Stomach (tissue), 8 donors: ENCODE measurements at regions not wholly inside any gene's neighbourhood (a gene's known extent, or its start where the extent isn't known, plus 50 kb on each side); places are given as distances from the start of the nearest gene placed in this dataset.

ENCODE experiments used
- DNase-seq, 2 donors: peaks; one replicate each; pipeline versions ENCODE4 v3.0.0 to v3.0.0-alpha.2; 2013 to 2019
- H3K27ac ChIP-seq, 5 donors: fragments of 200-600 bp in 4 of 5; sonication (generic) in 4 of 5; one replicate each; pipeline ENCODE4 v1.5.1; 2013 to 2019; ENCODE audit warnings: mild to moderate bottlenecking in 1 of 5, moderate library complexity in 1 of 5
- H3K27me3 ChIP-seq, 3 donors: fragments of 200-600 bp; sonication (generic); one replicate each; pipeline ENCODE4 v1.5.1; 2017 to 2019; ENCODE audit warnings: mixed run types in 1 of 3
- H3K36me3 ChIP-seq, 4 donors: fragments of 200-600 bp; sonication (generic); 1 replicate in 3 of 4; 2 replicates in 1 of 4; pipeline ENCODE4 v1.5.1; 2016 to 2019
- H3K4me1 ChIP-seq, 4 donors: fragments of 200-600 bp; sonication (generic); one replicate each; pipeline ENCODE4 v1.5.1; 2016 to 2019
- H3K4me3 ChIP-seq, 4 donors: fragments of 200-600 bp; sonication (generic) in 3 of 4; one replicate each; pipeline ENCODE4 v1.5.1; 2016 to 2019; ENCODE audit warnings: mild to moderate bottlenecking in 1 of 4
- H3K9me3 ChIP-seq, 4 donors: fragments of 200-600 bp; sonication (generic); one replicate each; pipeline ENCODE4 v1.5.1; 2016 to 2019
- EP300 ChIP-seq: sonication (generic); formaldehyde crosslinking; IDR thresholded peaks from one replicate; pipeline ENCODE4 v1.6.1; 2017; ENCODE audit warnings: antibody characterized with exemption
- POLR2A ChIP-seq, 4 donors: fragments of 450-650 bp; IDR thresholded peaks; one replicate each; pipeline ENCODE4 v1.6.1; 2016; ENCODE audit warnings: antibody characterized with exemption in 4 of 4, control low read depth in 2 of 4, mild to moderate bottlenecking in 1 of 4, moderate library complexity in 1 of 4
- POLR2AphosphoS5 ChIP-seq, 3 donors: sonication (generic); formaldehyde crosslinking; IDR thresholded peaks; one replicate each; pipeline ENCODE4 v1.6.1; 2016; ENCODE audit warnings: antibody characterized with exemption in 3 of 3
- WGBS, 5 donors: extraction: QIAGEN DNeasy Blood & Tissue Kit in 3 of 5; methylation state at CpG; one replicate each; pipeline versions ENCODE4 v1.1.5 to v1.1.7; 2013 to 2018; 5-methylcytosine and 5-hydroxymethylcytosine counted together
- intact Hi-C: fragments of 100-400 bp; cut with DNase I; formaldehyde crosslinking; loops from one replicate; pipeline ENCODE4 v1.15.1; 2023; ENCODE audit warnings: low total_unique reads
- TF ChIP-seq, protein P1 (sequence below), 7 experiments: fragments of 450-650 bp in 4 of 7; fragments of 200-600 bp in 3 of 7; sonication (generic) in 3 of 7; IDR thresholded peaks; one replicate each; pipeline ENCODE4 v1.5.1; 2016 to 2019; ENCODE audit warnings: antibody characterized with exemption in 7 of 7, control low read depth in 2 of 7, mild to moderate bottlenecking in 1 of 7
- donor health status: healthy with polysubstance abuse.
- donor health status: Bipolar disorder and iron deficiency.
- donor health status: healthy.

DNA sequence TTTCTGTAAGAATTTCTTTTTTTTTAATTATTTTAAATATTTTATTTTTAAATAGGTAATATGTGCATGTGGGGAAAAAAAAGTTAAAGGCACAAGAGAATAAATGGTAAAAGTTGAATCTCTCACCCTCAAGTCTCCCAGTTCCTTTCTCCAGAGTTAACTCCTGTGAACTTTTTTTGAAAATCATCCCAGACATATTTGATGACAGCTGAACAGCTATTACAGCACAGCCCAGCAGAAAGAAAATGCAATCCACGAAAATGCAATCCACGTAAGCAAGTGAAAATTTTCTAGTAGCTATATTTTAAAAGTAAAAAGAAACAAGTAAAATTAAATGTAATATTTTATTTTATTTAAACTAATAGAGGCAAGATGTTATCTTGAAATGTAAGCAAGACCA, 310.0 kb upstream of the RUNX1 start:
- Histone ChIP-seq H3K4me1 (peaks cover 0 to 9% (median 0%) of the 10 kb centered on the region in 4 donors), H3K9me3 (no peaks in the 10 kb centered on the region), H3K27me3 (no peaks in the 10 kb centered on the region), H3K27ac (no peak overlapping the region), H3K36me3 (no peaks in the 10 kb centered on the region), H3K4me3 (no peak overlapping the region)
- WGBS, 5 donors: 75 to 93% (median 87%) methylated on average over 2 of the region's 2 CpGs
- TF ChIP-seq EP300 (no peak), POLR2AphosphoS5 (IDR thresholded peaks at IDR 0.05) (no peak), POLR2A (IDR thresholded peaks at IDR 0.05) (no peak)
- TF ChIP-seq, protein P1, sequence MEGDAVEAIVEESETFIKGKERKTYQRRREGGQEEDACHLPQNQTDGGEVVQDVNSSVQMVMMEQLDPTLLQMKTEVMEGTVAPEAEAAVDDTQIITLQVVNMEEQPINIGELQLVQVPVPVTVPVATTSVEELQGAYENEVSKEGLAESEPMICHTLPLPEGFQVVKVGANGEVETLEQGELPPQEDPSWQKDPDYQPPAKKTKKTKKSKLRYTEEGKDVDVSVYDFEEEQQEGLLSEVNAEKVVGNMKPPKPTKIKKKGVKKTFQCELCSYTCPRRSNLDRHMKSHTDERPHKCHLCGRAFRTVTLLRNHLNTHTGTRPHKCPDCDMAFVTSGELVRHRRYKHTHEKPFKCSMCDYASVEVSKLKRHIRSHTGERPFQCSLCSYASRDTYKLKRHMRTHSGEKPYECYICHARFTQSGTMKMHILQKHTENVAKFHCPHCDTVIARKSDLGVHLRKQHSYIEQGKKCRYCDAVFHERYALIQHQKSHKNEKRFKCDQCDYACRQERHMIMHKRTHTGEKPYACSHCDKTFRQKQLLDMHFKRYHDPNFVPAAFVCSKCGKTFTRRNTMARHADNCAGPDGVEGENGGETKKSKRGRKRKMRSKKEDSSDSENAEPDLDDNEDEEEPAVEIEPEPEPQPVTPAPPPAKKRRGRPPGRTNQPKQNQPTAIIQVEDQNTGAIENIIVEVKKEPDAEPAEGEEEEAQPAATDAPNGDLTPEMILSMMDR (IDR thresholded peaks at IDR 0.05): no peak
- DNase-seq: no peak
- intact Hi-C loops: no loop called here

DNA sequence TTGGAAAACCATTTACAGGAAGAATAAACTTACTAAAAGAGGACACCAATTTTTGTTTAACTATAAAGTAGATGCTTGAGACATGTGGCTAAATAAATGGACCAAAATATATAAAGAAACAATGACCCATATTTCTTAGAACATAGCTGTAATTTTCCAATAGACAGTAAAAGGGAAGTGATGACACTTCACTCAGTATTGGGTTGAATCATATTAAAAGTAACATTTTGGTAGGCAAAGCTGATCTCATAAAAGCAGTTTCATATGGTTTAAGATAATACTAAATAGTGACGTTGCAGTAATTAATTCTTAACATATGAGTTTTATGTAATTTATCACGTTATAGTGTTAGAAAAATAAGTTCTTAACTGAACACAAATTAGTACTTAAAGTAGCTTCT, 308.9 kb upstream of the RUNX1 start:
- Histone ChIP-seq H3K36me3 (no peaks in the 10 kb centered on the region), H3K27ac (no peak overlapping the region), H3K4me1 (peaks cover 0 to 9% (median 0%) of the 10 kb centered on the region in 4 donors), H3K4me3 (no peak overlapping the region), H3K27me3 (no peaks in the 10 kb centered on the region), H3K9me3 (no peaks in the 10 kb centered on the region)
- TF ChIP-seq POLR2AphosphoS5 (IDR thresholded peaks at IDR 0.05) (no peak), POLR2A (IDR thresholded peaks at IDR 0.05) (no peak), EP300 (no peak)
- TF ChIP-seq, protein P1 (IDR thresholded peaks at IDR 0.05): no peak
- no peak for DNase-seq
- 59 to 90% (median 70%) methylated on average over 2 of the region's 2 CpGs for WGBS, 5 donors
- intact Hi-C loops: no loop called here

DNA sequence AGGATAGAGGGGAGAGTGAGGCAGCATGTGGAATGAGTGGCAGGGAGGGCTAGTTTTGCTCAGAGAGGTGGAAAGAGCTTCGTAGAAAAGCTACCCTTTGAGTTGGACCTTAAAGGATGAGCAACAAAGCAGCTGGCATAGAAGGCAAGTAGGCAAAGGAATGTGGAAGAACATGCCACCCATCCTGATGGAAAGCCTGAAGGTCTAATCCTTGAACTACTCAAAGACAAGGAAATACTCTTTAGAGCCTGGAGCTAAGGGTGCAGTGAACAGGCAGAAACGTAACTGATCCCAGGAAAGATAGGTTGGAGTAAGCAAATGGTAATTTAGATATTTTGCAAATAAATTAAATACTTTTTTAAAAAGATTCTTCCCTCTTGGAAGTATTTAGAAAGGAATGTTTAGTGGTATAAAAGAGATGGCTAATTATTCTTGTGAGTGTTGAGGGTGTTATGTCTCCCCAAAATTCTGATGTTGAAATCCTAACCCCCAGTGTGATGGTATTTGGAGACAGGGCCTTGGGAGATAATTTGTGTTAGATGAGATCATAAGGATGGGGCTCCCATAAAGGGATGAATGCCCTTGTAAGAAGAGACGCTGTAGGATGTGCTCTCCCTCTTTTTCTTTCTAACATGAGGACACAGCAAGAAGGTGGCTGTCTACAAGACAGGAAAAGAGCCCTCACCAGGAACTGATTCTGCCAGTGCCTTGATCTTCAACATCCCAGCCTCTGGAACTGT, 308.1 kb upstream of the RUNX1 start:
- Histone ChIP-seq H3K4me1 (peaks cover 0 to 9% (median 0%) of the 10 kb centered on the region in 4 donors), H3K27ac (no peak overlapping the region), H3K36me3 (no peaks in the 10 kb centered on the region), H3K4me3 (no peak overlapping the region), H3K9me3 (no peaks in the 10 kb centered on the region), H3K27me3 (no peaks in the 10 kb centered on the region)
- intact Hi-C loops: no loop called here
- no peak for DNase-seq
- WGBS, 5 donors: 78 to 91% (median 80%) methylated on average over 3 of the region's 3 CpGs
- TF ChIP-seq POLR2A (IDR thresholded peaks at IDR 0.05) (no peak), POLR2AphosphoS5 (IDR thresholded peaks at IDR 0.05) (no peak), EP300 (no peak)
- TF ChIP-seq, protein P1 (IDR thresholded peaks at IDR 0.05): no peak

DNA sequence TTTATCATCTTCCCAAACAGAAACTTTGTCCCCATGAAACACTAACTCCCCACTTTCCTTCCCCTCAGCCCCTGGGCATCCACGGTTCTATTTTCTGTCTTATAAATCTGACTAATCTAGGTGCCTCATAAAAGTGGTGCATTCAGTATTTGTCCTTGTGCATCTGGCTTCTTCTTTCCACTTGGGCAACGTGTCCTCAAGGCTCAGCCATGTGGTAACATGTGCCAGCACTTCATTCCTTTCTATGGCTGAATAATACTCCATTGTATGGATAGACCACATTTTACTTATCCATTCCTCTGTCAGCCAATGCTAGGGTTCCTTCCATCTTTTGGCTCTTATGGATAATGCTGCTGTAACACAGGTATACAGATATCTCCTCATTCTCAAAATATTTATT, 305.0 kb upstream of the RUNX1 start:
- H3K27ac ChIP-seq: no peak overlapping the region
- H3K9me3 ChIP-seq: no peaks in the 10 kb centered on the region
- WGBS, 5 donors: 83 to 93% (median 91%) methylated on average over 2 of the region's 2 CpGs
- H3K4me3 ChIP-seq: no peak overlapping the region
- intact Hi-C loops: no loop called here
- no peaks in the 10 kb centered on the region for H3K27me3 ChIP-seq
- TF ChIP-seq POLR2A (IDR thresholded peaks at IDR 0.05) (no peak), POLR2AphosphoS5 (IDR thresholded peaks at IDR 0.05) (no peak), EP300 (no peak)
- TF ChIP-seq, protein P1 (IDR thresholded peaks at IDR 0.05): no peak
- no peaks in the 10 kb centered on the region for H3K36me3 ChIP-seq
- H3K4me1 ChIP-seq: peaks cover 0 to 7% (median 0%) of the 10 kb centered on the region in 4 donors
- no peak for DNase-seq
